GM12892 (cell line): ENCODE measurements at regions not wholly inside any gene's neighbourhood (a gene's known extent, or its start where the extent isn't known, plus 50 kb on each side); places are given as distances from the start of the nearest gene placed in this dataset.

Experiments used
- POLR2A ChIP-seq: IDR thresholded peaks from 2 replicates; pipeline ENCODE4 v1.6.1; 2011; ENCODE audit warnings: low read depth, low read length, control low read depth
- POLR2AphosphoS5 ChIP-seq: IDR thresholded peaks from 2 replicates; pipeline ENCODE4 v1.6.1; 2011; ENCODE audit warnings: low read depth, low read length, control low read depth

DNA sequence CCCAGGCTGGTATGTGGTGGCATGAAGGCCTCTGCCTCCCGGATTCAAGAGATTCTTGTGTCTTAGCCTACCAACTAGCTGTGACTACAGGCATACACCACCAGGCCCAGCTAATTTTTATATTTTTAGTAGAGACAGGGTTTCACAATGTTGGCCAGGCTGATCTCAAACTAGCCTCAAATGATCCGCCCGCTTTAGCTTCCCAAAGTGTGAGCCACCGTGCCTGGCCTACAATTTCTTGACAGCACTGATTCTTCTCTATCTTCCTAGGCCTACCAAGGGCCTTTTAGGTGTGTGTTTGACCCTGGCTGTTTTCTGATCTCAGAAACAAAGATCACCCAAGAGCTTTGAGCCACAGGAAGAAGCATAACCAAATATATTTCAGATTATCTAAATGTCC, 540.8 kb upstream of the ADAMTS5 start:
- TF ChIP-seq POLR2A (no peak), POLR2AphosphoS5 (no peak)
